ENCODE measurements at regions not wholly inside any gene's neighbourhood (a gene's known extent, or its start where the extent isn't known, plus 50 kb on each side); places are given as distances from the start of the nearest gene placed in this dataset.
A peak's percentile ranks its signal among the peaks of the same experiment; 100 is the strongest.

DNA sequence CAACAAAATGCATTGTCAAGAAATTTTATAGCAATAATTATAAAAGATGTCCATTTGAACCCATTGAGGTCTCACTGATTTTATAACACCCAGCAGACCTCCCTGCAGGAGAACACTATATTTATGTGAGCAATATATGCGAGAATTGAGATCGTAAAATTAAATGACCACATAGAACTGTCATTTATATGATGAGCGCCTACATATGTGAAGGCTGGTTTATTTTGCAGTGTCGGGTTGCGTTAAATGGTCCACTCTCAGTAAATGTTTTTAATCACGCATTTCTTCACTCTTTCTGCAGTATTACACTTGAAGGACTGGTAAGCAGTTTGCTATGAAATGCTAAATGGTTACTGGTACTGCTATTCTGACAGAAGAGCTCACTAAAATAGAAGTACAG is 408.5 kb upstream of the AGTR1 start:
- H3K9me3 ChIP-seq = no peaks in the 10 kb centered on the region
- H3K27ac ChIP-seq = no peak overlapping the region
- H3K27me3 ChIP-seq (replicated peaks in 1 of 7) = no peaks in the 10 kb centered on the region
- H3K36me3 ChIP-seq = no peaks in the 10 kb centered on the region
- no peaks in the 10 kb centered on the region for H3K4me1 ChIP-seq
- intact Hi-C loops (cut with DNase I; ENCODE audit: low total_unique reads) = no loop called here
- TF ChIP-seq, protein P1, sequence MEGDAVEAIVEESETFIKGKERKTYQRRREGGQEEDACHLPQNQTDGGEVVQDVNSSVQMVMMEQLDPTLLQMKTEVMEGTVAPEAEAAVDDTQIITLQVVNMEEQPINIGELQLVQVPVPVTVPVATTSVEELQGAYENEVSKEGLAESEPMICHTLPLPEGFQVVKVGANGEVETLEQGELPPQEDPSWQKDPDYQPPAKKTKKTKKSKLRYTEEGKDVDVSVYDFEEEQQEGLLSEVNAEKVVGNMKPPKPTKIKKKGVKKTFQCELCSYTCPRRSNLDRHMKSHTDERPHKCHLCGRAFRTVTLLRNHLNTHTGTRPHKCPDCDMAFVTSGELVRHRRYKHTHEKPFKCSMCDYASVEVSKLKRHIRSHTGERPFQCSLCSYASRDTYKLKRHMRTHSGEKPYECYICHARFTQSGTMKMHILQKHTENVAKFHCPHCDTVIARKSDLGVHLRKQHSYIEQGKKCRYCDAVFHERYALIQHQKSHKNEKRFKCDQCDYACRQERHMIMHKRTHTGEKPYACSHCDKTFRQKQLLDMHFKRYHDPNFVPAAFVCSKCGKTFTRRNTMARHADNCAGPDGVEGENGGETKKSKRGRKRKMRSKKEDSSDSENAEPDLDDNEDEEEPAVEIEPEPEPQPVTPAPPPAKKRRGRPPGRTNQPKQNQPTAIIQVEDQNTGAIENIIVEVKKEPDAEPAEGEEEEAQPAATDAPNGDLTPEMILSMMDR (IDR thresholded peaks at IDR 0.05 in 8 of 11, conservative IDR thresholded peaks at IDR 0.05 in 3 of 11) = no peak
- TF ChIP-seq POLR2A (IDR thresholded peaks at IDR 0.05) = no peak
- TF ChIP-seq POLR2AphosphoS5 (IDR thresholded peaks at IDR 0.05) = no peak
- DNase-seq = no peak
- H3K4me3 ChIP-seq = no peak overlapping the region
- 88 to 95% (median 93%) methylated on average over 6 of the region's 6 CpGs for WGBS, 5 donors

DNA sequence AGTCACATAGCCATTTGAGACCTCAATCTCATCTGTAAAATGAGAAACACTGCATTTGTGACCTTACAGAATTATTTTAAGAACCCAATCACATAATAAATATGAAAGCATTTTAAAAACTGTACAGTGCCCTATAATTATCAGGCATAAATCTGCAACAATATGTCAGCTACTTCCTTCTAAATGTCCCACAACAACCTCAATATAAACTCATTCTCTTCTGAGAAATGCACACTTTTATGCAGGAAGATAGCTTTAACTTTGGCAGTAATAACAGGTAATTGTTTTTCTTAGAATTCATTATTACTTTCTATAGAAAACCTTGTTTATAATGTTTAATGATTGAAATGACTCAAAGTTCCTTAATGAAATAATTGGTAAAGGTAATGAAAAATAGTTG is 400.7 kb upstream of the AGTR1 start:
- Histone ChIP-seq H3K9me3 (peaks cover 0 to 4% (median 0%) of the 10 kb centered on the region in 8 donors), H3K4me3 (no peak overlapping the region), H3K36me3 (no peaks in the 10 kb centered on the region), H3K27ac (no peak overlapping the region), H3K4me1 (no peaks in the 10 kb centered on the region), H3K27me3 (replicated peaks in 1 of 7) (no peaks in the 10 kb centered on the region)
- TF ChIP-seq POLR2A (IDR thresholded peaks at IDR 0.05) = no peak
- no peak for TF ChIP-seq POLR2AphosphoS5 (IDR thresholded peaks at IDR 0.05)
- TF ChIP-seq, protein P1 (IDR thresholded peaks at IDR 0.05 in 8 of 11, conservative IDR thresholded peaks at IDR 0.05 in 3 of 11) = no peak
- intact Hi-C loops (cut with DNase I; ENCODE audit: low total_unique reads) = no loop called here
- DNase-seq = no peak

DNA sequence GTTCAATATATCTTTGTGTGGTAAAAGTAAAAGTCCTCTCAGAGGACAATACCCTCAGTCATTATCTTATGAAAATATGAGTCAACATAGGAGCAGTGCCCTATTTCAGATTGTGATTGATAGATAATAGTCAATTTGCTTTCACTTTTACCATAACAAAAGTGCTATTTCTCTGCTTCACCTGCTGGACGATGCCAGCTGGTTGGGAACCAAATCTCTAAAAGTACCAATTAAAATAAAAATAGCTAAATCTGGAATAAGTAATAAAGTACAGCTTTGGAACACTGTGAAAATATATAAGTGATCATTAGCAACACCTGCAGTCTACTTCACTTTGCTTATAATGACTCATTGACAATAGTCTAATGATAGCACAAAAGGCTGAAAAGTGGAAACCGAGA is 390.3 kb upstream of the AGTR1 start:
- no peak overlapping the region for H3K27ac ChIP-seq
- H3K27me3 ChIP-seq (replicated peaks in 1 of 7) = no peaks in the 10 kb centered on the region
- H3K4me1 ChIP-seq = no peaks in the 10 kb centered on the region
- TF ChIP-seq, protein P1 (IDR thresholded peaks at IDR 0.05 in 8 of 11, conservative IDR thresholded peaks at IDR 0.05 in 3 of 11) = no peak
- no peak for TF ChIP-seq POLR2AphosphoS5 (IDR thresholded peaks at IDR 0.05)
- TF ChIP-seq POLR2A (IDR thresholded peaks at IDR 0.05) = no peak
- no peaks in the 10 kb centered on the region for H3K36me3 ChIP-seq
- WGBS, 5 donors = 61 to 94% (median 82%) methylated on average over 2 of the region's 2 CpGs
- no peaks in the 10 kb centered on the region for H3K9me3 ChIP-seq
- intact Hi-C loops (cut with DNase I; ENCODE audit: low total_unique reads) = no loop called here
- H3K4me3 ChIP-seq = no peak overlapping the region
- DNase-seq = no peak

DNA sequence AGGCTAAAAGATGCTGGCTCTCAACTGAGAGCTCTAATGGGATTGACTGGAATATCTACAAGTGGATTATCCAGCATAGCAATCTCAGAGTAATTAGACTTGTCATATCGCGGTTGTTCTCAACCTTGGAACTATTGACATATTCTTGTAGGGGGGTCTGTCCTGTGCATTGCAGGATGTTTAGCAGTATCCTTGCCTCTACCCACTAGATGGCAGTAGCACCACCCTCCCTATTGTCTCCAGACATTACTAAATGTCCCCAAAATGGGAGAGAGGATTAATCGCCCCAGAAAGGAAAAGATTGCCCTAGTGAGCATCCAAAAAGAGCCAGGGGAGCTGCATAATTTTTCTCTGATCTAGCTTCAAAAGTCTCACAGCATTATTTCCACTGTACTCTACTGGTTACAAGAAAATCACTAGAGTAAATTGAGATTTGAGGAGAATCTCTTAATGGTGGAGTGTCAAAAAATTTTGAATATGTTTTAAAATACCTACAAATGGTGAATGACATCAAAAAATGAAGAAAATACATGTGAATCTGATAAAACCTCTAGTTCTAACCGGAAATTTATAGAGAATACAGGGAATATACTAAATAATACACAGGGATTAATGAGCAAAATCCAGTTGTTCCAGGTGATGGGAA is 388.2 kb upstream of the AGTR1 start:
- no peak for DNase-seq

More for the DNA sequence above, 388.2 kb upstream of the AGTR1 start:
- H3K4me3 ChIP-seq = no peak overlapping the region
- no peak overlapping the region for H3K27ac ChIP-seq
- no peaks in the 10 kb centered on the region for H3K9me3 ChIP-seq
- TF ChIP-seq, protein P1 (IDR thresholded peaks at IDR 0.05 in 8 of 11, conservative IDR thresholded peaks at IDR 0.05 in 3 of 11) = peak in 8 of 11 experiments; percentile 33 to 70 (median 50)
- TF ChIP-seq POLR2A (IDR thresholded peaks at IDR 0.05) = no peak
- 36 to 42% (median 39%) methylated on average over 4 of the region's 4 CpGs for WGBS, 5 donors
- intact Hi-C loops (cut with DNase I; ENCODE audit: low total_unique reads) = no loop called here
- H3K27me3 ChIP-seq (replicated peaks in 1 of 7) = no peaks in the 10 kb centered on the region
- H3K36me3 ChIP-seq = no peaks in the 10 kb centered on the region
- no peaks in the 10 kb centered on the region for H3K4me1 ChIP-seq
